NB4 (cell line): ENCODE measurements at regions not wholly inside any gene's neighbourhood (a gene's known extent, or its start where the extent isn't known, plus 50 kb on each side); places are given as distances from the start of the nearest gene placed in this dataset.

Experiments used
- CTCF ChIP-seq: IDR thresholded peaks from one replicate; pipeline ENCODE4 v1.5.1; 2012; ENCODE audit warnings: low read depth, low read length
- MAX ChIP-seq: IDR thresholded peaks from 2 replicates; pipeline ENCODE4 v1.6.1; 2011; ENCODE audit warnings: low read depth, low read length
- MYC ChIP-seq: IDR thresholded peaks from 2 replicates; pipeline ENCODE4 v1.6.1; 2011; ENCODE audit warnings: low read depth, low read length
- POLR2A ChIP-seq: IDR thresholded peaks from 2 replicates; pipeline ENCODE4 v1.6.1; 2011; ENCODE audit warnings: mild to moderate bottlenecking; ENCODE audit not compliant: insufficient read length; ENCODE audit errors: extremely low read depth

- no peak for TF ChIP-seq CTCF
- TF ChIP-seq POLR2A = no peak
- no peak for TF ChIP-seq MAX
- no peak for TF ChIP-seq MYC
These were observed 554.5 kb upstream of the NR5A2 start for GRCh38 chr1:199472978-199473377.
